T-helper 9 cell (primary cell): ENCODE measurements at regions not wholly inside any gene's neighbourhood (a gene's known extent, or its start where the extent isn't known, plus 50 kb on each side); places are given as distances from the start of the nearest gene placed in this dataset.
"Not testable (repeated sequence)": the region's sequence is repeated elsewhere in the genome, so short reads cannot be mapped to it uniquely, and the experiment has no call there.

Source experiments
- DNase-seq: peaks from one replicate; pipeline ENCODE4 v3.0.0-alpha.2; 2020

GRCh38 chr1:228945885-228946284 is 210.6 kb downstream of the RHOU start:
- no peak for DNase-seq

DNA sequence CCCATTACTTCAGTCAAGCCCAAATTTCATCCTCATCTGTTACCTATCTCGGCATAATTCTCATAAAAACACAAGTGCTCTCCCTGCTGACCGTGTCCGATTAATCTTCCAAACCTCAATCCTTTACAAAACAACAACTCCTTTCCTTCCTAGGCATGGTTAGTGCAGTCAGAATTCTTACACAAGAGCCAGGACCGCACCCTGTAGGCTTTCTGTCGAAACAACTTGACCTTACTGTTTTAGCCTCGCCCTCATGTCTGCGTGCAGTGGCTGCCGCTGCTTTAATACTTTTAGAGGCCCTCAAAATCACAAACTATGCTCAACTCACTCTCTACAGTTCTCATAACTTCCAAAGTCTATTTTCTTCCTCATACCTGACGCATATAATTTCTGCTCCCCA is 214.3 kb downstream of the RHOU start:
- not testable (repeated sequence) for DNase-seq

GRCh38 chr1:228953207-228953606 is 217.9 kb downstream of the RHOU start:
- DNase-seq: no peak

- not testable (repeated sequence) for DNase-seq
Measured at GRCh38 chr1:228953808-228954207, 218.5 kb downstream of the RHOU start.

DNA sequence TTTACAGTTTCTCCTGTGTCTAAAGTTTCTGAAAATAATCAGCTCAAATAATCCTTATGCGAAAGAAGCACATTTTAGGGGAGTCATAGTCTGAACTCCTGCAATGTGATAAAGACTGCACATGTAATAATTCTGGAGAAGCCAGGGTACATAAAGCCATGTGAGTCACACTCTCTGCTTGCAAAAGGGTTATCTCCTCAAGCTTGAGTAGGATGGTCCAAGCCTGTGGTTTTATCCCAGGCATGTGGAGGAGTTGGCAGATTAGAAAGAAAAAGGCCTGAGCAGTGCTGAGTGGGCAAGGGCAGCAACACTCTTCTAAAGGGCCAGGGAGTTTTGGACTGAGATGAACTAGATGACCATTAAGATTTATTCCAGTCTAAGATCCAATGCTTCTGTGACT is 220.4 kb downstream of the RHOU start:
- no peak for DNase-seq

GRCh38 chr1:228956864-228957263 is 221.6 kb downstream of the RHOU start:
- DNase-seq: no peak

DNA sequence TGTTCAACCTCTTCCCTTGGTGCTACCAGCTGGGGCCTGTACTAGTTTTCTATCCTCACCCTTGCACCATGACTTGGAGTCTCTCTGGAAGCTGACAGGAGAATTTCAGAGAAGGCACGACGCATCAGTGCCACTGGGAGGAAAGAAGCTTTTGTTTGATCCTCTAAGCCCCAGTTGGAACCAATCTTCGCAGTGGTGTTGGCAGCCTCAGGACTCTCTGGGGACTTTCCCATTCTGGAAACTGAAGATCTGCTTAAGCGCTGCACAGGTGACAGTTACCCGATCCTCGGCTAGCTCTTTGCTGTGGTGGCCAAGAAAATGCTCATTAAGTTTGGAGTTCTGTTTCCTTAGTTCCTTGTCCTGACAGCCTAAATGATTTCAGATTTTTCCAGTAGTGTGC is 222.3 kb downstream of the RHOU start:
- no peak for DNase-seq

GRCh38 chr1:228958121-228958520 is 222.8 kb downstream of the RHOU start:
- DNase-seq: no peak

GRCh38 chr1:228958741-228959140 is 223.5 kb downstream of the RHOU start:
- no peak for DNase-seq

- DNase-seq: no peak
Measured at GRCh38 chr1:228960705-228961104, 225.4 kb downstream of the RHOU start.

DNA sequence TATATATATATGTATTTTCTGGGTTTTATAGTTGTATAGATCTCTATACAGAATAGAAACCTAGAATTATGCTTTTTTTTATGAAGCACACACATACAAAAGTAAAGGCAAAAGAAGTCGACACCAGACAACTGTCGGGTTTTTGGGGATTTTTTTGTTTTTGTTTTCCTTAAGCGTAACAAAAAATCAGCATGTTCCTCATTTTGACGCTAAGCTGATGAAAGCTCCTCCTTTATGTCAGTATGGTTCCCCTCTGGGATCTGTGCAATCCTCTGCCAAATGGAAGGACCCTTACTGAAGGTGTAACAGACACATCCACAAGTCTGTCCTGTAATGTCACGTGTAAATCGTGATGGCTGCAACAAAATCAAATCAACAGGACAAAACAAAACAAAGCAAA is 226.2 kb downstream of the RHOU start:
- DNase-seq: no peak

- no peak for DNase-seq
Measured at GRCh38 chr1:228963795-228964177, 228.5 kb downstream of the RHOU start.

DNA sequence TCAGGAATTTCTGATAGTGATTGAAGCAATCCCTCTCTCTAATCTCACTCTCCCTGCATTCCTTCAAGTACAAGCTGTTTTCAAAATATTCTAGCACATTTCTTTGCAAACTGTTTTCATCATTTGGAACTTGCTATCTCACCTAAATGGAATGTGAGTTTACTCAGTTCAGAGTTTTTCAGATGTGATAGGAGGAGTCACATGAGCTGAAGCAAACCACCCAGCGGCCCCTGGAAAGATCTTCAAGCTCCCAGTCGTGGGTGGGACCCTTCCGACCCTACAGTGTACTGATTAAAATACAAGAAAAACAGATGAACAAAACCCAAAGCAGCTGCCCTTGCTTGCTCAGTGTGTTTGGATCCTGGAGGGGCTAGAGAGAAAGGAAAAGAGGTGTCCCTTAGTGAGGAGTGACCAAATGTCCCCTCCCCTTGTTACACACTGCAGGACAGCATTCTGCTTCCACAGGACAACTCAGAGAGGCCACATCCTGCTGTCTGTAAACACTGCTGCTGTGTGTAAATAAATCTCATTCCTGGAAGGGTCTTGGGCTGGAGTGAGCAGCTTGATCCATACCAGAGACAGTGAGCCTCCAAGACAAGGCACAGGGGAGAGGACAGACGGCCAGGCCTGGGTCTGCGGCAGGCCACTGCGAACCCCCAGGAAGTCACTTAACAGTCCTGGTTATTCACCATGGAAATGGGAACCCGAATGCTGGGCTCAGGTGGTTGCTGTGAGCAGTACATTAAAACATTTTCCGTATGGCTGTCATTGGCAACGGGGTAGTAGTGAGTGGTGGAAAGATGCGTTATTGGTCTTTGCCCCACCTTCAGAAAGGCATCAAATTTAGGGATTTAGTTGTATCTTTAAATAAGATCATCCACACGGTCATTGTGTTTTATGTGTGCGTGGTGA is 229.2 kb downstream of the RHOU start:
- DNase-seq: no peak

- DNase-seq: no peak
Measured at GRCh38 chr1:228968891-228969606, 233.8 kb downstream of the RHOU start.

- no peak for DNase-seq
Measured at GRCh38 chr1:228969953-228970800, 234.9 kb downstream of the RHOU start.

DNA sequence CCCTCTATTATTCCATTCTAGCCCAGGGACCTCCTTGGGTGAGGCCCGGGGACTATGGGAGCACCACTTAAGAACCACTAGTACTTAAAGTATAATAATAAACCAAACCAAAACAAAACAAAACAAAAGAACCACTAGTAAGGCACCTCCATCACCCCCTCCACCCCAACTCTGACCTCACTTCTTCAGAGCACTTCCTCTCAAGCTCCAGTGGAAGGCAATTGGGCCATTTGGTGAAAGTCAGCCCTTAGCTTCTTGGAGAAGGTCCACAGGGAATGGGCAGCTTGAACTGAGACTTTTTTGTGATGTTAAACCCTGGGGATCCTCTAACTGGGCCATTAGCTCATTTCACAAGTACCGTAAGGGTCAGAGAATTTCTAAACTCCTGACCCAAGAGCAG is 237.3 kb downstream of the RHOU start:
- no peak for DNase-seq

GRCh38 chr1:228974273-228974672 is 239.0 kb downstream of the RHOU start:
- no peak for DNase-seq

- no peak for DNase-seq
Measured at GRCh38 chr1:228975238-228975907, 240.1 kb downstream of the RHOU start.

DNA sequence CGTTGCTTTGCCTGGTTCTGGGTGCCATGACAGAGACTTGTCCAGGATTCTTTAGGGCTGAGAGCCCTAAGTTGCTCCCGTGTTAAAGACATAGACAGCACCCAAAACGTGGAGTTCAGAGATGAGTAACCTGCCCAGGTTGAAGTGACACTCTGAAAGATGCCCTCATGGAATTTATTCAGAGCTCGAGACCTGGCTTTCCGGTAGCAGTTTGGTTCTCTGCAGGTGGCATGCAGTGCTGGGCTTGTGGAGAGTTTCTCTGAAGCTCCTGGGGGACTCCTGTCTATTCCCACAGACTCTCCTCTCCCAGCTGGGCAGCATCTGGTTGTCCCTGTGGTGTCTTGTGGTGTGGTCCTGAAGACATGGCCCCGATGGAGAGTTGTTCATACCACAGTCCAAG is 241.0 kb downstream of the RHOU start:
- DNase-seq: no peak

- no peak for DNase-seq
Measured at GRCh38 chr1:228977307-228977706, 242.0 kb downstream of the RHOU start.

DNA sequence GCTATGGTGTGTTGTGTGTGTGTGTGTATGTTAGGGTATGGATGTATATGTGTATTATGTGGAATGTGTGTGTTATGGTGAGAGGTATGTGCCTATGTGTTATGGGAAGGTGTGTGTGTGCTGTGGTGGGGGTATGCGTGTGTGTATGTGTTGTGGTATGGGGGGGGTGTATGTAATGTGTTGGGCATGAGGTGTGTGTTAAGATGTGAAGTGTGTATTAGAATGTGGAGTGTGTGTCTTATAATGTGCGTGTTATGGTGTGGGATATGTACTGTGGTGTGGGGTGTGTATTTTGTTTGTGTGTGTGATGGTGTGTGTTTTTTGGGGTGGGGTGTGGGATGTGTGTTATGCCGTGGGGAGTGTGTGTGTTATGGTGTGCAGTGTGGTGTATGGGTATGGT is 242.5 kb downstream of the RHOU start:
- no peak for DNase-seq

GRCh38 chr1:228978484-228979324 is 243.4 kb downstream of the RHOU start:
- no peak for DNase-seq
